Mesenchymal stem cell (in vitro differentiated cells and primary cell): ENCODE measurements at regions not wholly inside any gene's neighbourhood (a gene's known extent, or its start where the extent isn't known, plus 50 kb on each side); places are given as distances from the start of the nearest gene placed in this dataset.

Experiments
- DNase-seq: peaks from one replicate; pipeline ENCODE4 v3.0.0-alpha.2; 2013
- H2AFZ ChIP-seq: one replicate; pipeline ENCODE4 v1.6.1; 2013; ENCODE audit warnings: low read depth, mild to moderate bottlenecking, control low read depth, inconsistent platforms, low read length, moderate library complexity
- H2AK5ac ChIP-seq: 2 replicates; pipeline ENCODE4 v1.6.1; 2013; ENCODE audit warnings: low read length, moderate library complexity, mild to moderate bottlenecking, inconsistent platforms; ENCODE audit not compliant: severe bottlenecking
- H2BK120ac ChIP-seq: one replicate; pipeline ENCODE4 v1.6.1; 2013; ENCODE audit warnings: low read depth, mild to moderate bottlenecking, inconsistent platforms, low read length, moderate library complexity
- H2BK12ac ChIP-seq, 2 experiments: one replicate each; pipeline ENCODE4 v1.6.1; 2013; ENCODE audit warnings: inconsistent platforms in 2 of 2, low read length in 2 of 2, mild to moderate bottlenecking in 2 of 2, moderate library complexity in 2 of 2, control low read depth in 1 of 2
- H2BK15ac ChIP-seq: one replicate; pipeline ENCODE4 v1.6.1; 2013; ENCODE audit warnings: mild to moderate bottlenecking, low read depth, inconsistent platforms; ENCODE audit not compliant: poor library complexity, severe bottlenecking
- H2BK5ac ChIP-seq: 2 replicates; pipeline ENCODE4 v1.6.1; 2013; ENCODE audit warnings: low read depth, mild to moderate bottlenecking, low read length, control low read depth, inconsistent platforms; ENCODE audit not compliant: poor library complexity, severe bottlenecking
- H3K14ac ChIP-seq, 2 experiments: one replicate each; pipeline ENCODE4 v1.6.1; 2013; ENCODE audit warnings: inconsistent platforms in 2 of 2, low read length in 2 of 2, control low read depth in 1 of 2, mild to moderate bottlenecking in 1 of 2, moderate library complexity in 1 of 2
- H3K18ac ChIP-seq, 2 experiments: one replicate each; pipeline ENCODE4 v1.6.1; 2013; ENCODE audit warnings: inconsistent platforms in 2 of 2, low read length in 2 of 2, control low read depth in 1 of 2, low read depth in 1 of 2, mild to moderate bottlenecking in 1 of 2
- H3K23ac ChIP-seq, 2 experiments: one replicate each; pipeline ENCODE4 v1.6.1; 2013; ENCODE audit warnings: inconsistent platforms in 2 of 2, low read length in 2 of 2, mild to moderate bottlenecking in 2 of 2, moderate library complexity in 2 of 2, control low read depth in 1 of 2
- H3K27ac ChIP-seq: 2 replicates; pipeline ENCODE4 v1.5.1; 2013; ENCODE audit warnings: mild to moderate bottlenecking, moderate library complexity, low read length, control low read depth, inconsistent platforms; ENCODE audit not compliant: poor library complexity, severe bottlenecking
- H3K27me3 ChIP-seq, 2 experiments: 2 replicates each; pipeline versions ENCODE4 v1.6.1 to v1.7.0; 2013; ENCODE audit warnings: low read length in 2 of 2, mild to moderate bottlenecking in 2 of 2, moderate library complexity in 2 of 2, control low read depth in 1 of 2, inconsistent platforms in 1 of 2; ENCODE audit not compliant: control insufficient read depth in 1 of 2, insufficient read depth in 1 of 2
- H3K36me3 ChIP-seq, 2 experiments: 2 replicates each; pipeline versions ENCODE4 v1.6.1 to v1.7.0; 2013; ENCODE audit warnings: low read length in 2 of 2, control low read depth in 1 of 2, inconsistent platforms in 1 of 2, low read depth in 1 of 2, mild to moderate bottlenecking in 1 of 2; ENCODE audit not compliant: insufficient read depth in 2 of 2, control insufficient read depth in 1 of 2
- H3K4ac ChIP-seq, 2 experiments: one replicate each; pipeline ENCODE4 v1.6.1; 2013; ENCODE audit warnings: inconsistent platforms in 2 of 2, low read length in 2 of 2, mild to moderate bottlenecking in 2 of 2, moderate library complexity in 2 of 2, control low read depth in 1 of 2, low read depth in 1 of 2
- H3K4me1 ChIP-seq: 2 replicates; pipeline ENCODE4 v1.6.1; 2013; ENCODE audit warnings: low read depth, low read length, control low read depth; ENCODE audit not compliant: control insufficient read depth, insufficient read depth
- H3K4me2 ChIP-seq: 2 replicates; pipeline ENCODE4 v1.6.1; 2013; ENCODE audit warnings: low read length, mild to moderate bottlenecking, inconsistent platforms; ENCODE audit not compliant: poor library complexity, severe bottlenecking
- H3K4me3 ChIP-seq, 2 experiments: 2 replicates each; pipeline versions ENCODE4 v1.5.1 to v1.7.0; 2013; ENCODE audit warnings: low read length in 2 of 2, mild to moderate bottlenecking in 2 of 2, control low read depth in 1 of 2, low read depth in 1 of 2; ENCODE audit not compliant: insufficient read depth in 1 of 2
- H3K79me1 ChIP-seq: replicated peaks from 2 replicates; pipeline ENCODE4 v1.6.1; 2013; ENCODE audit warnings: mild to moderate bottlenecking, control low read depth, low read length, inconsistent platforms; ENCODE audit not compliant: poor library complexity, severe bottlenecking
- H3K9ac ChIP-seq: 2 replicates; pipeline ENCODE4 v1.7.0; 2013; ENCODE audit warnings: mild to moderate bottlenecking, low read length, moderate library complexity
- H3K9me3 ChIP-seq: 2 replicates; pipeline ENCODE4 v1.7.0; 2013; ENCODE audit warnings: mild to moderate bottlenecking, low read length; ENCODE audit not compliant: control insufficient read depth
- H4K8ac ChIP-seq: one replicate; pipeline ENCODE4 v1.6.1; 2013; ENCODE audit warnings: inconsistent platforms, mild to moderate bottlenecking, low read length, moderate library complexity
- H4K91ac ChIP-seq: one replicate; pipeline ENCODE4 v1.6.1; 2013; ENCODE audit warnings: mild to moderate bottlenecking, low read length, inconsistent platforms
- WGBS: methylation state at CpG from one replicate; pipeline ENCODE4 v1.1.7; 2013; ENCODE audit warnings: mixed read lengths; 5-methylcytosine and 5-hydroxymethylcytosine counted together

GRCh38 chr2:150885774-150886386, 375.8 kb downstream of the RBM43 start:
- Histone ChIP-seq H3K36me3 (no peaks in the 10 kb centered on the region), H2BK12ac (no peak overlapping the region), H2BK120ac (no peak overlapping the region), H3K4me3 (no peak overlapping the region), H3K27me3 (no peaks in the 10 kb centered on the region), H3K27ac (no peak overlapping the region), H2BK5ac (no peak overlapping the region), H3K14ac (no peak overlapping the region), H3K23ac (no peak overlapping the region), H3K79me1 (no peaks in the 10 kb centered on the region), H3K18ac (no peak overlapping the region), H4K91ac (no peak overlapping the region), H3K4me1 (no peaks in the 10 kb centered on the region), H2AFZ (no peak overlapping the region), H2BK15ac (no peak overlapping the region), H3K4me2 (no peak overlapping the region), H3K4ac (no peak overlapping the region), H4K8ac (no peak overlapping the region), H3K9me3 (no peaks in the 10 kb centered on the region), H3K9ac (no peak overlapping the region), H2AK5ac (no peak overlapping the region)
- DNase-seq, result no peak
- WGBS, result 73% methylated on average over 3 of the region's 3 CpGs

- no peak overlapping the region for H3K18ac ChIP-seq
- no CpG with 5 or more reads among the region's 1 CpG for WGBS
- H3K27ac ChIP-seq, result no peak overlapping the region
- H3K14ac ChIP-seq, result no peak overlapping the region
- no peak overlapping the region for H3K9ac ChIP-seq
- no peak overlapping the region for H3K4ac ChIP-seq
- no peaks in the 10 kb centered on the region for H3K27me3 ChIP-seq
- H3K9me3 ChIP-seq, result no peaks in the 10 kb centered on the region
- no peaks in the 10 kb centered on the region for H3K4me1 ChIP-seq
- H2BK15ac ChIP-seq, result no peak overlapping the region
- H3K79me1 ChIP-seq, result no peaks in the 10 kb centered on the region
- no peak overlapping the region for H3K4me3 ChIP-seq
- no peak overlapping the region for H2AK5ac ChIP-seq
- DNase-seq, result no peak
- no peak overlapping the region for H4K91ac ChIP-seq
- H3K23ac ChIP-seq, result no peak overlapping the region
- H2AFZ ChIP-seq, result no peak overlapping the region
- no peak overlapping the region for H2BK5ac ChIP-seq
- no peak overlapping the region for H2BK12ac ChIP-seq
- no peak overlapping the region for H3K4me2 ChIP-seq
- H2BK120ac ChIP-seq, result no peak overlapping the region
- no peak overlapping the region for H4K8ac ChIP-seq
- H3K36me3 ChIP-seq, result no peaks in the 10 kb centered on the region
Measured at GRCh38 chr2:150885236-150885635, 376.4 kb downstream of the RBM43 start.

- Histone ChIP-seq H3K79me1 (no peaks in the 10 kb centered on the region), H3K4me3 (no peak overlapping the region), H2AK5ac (no peak overlapping the region), H3K4ac (no peak overlapping the region), H3K27me3 (no peaks in the 10 kb centered on the region), H3K18ac (no peak overlapping the region), H2BK5ac (no peak overlapping the region), H3K9ac (no peak overlapping the region), H3K4me1 (no peaks in the 10 kb centered on the region), H2BK12ac (no peak overlapping the region), H2BK120ac (no peak overlapping the region), H3K14ac (no peak overlapping the region), H3K4me2 (no peak overlapping the region), H2AFZ (no peak overlapping the region), H3K36me3 (no peaks in the 10 kb centered on the region), H3K27ac (no peak overlapping the region), H4K91ac (no peak overlapping the region), H3K23ac (no peak overlapping the region), H4K8ac (no peak overlapping the region), H2BK15ac (no peak overlapping the region), H3K9me3 (no peaks in the 10 kb centered on the region)
- DNase-seq, result no peak
Measured at GRCh38 chr2:150883613-150883895, 378.1 kb downstream of the RBM43 start.

DNA sequence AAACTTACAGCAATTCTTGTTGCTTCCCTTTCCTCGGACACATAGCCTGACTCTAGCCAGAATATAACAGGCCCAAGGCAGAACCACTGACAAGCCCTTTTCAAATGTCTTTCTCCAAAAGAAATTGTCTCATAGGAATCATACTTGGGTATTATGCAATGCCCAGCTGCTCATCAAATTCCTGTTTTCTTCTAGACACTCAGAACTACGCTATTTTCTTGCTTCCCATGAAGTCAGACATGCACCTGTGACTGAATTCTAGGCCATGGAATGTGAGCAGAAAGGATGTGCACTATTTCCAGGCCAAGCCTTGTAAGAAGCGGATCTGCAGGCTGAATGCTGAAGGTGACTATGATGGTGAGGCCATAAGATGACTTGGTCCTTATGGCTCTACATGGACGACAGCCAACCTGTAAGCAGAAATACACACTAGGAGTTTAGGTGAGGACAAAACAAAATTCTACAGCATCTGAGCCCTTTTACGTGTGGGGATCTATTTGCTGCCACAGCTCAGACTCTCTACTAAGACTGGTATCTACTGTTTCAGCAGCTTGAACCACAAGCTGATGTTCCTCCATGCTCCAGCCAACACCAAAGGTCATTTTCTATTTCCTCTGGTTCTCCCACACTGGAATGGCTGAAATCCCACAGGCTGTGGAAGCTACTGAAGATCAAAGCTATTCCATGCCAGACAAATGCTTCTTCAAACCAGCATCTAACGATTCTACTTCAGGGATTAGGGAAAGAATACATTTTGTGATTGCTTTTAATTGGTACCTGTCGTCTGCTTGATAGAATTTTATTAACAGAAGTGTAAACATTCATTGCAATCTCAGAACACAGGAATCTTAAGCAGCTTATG, 378.7 kb downstream of the RBM43 start:
- Histone ChIP-seq H3K18ac (no peak overlapping the region), H3K9me3 (no peaks in the 10 kb centered on the region), H3K4me1 (no peaks in the 10 kb centered on the region), H3K4me3 (no peak overlapping the region), H3K79me1 (no peaks in the 10 kb centered on the region), H2BK5ac (no peak overlapping the region), H2BK15ac (no peak overlapping the region), H3K4ac (no peak overlapping the region), H2AK5ac (no peak overlapping the region), H3K14ac (no peak overlapping the region), H3K27ac (no peak overlapping the region), H3K36me3 (no peaks in the 10 kb centered on the region), H2BK12ac (no peak overlapping the region), H4K91ac (no peak overlapping the region), H3K4me2 (no peak overlapping the region), H4K8ac (no peak overlapping the region), H3K23ac (no peak overlapping the region), H2AFZ (no peak overlapping the region), H3K27me3 (no peaks in the 10 kb centered on the region), H3K9ac (no peak overlapping the region), H2BK120ac (no peak overlapping the region)
- 77% methylated on average over 5 of the region's 7 CpGs for WGBS
- DNase-seq, result no peak
